Fibroblast of lung (primary cell): ENCODE measurements at regions not wholly inside any gene's neighbourhood (a gene's known extent, or its start where the extent isn't known, plus 50 kb on each side); places are given as distances from the start of the nearest gene placed in this dataset.

Source experiments
- DNase-seq, 2 donors: peaks; one replicate each; pipeline versions ENCODE4 v3.0.0 to v3.0.0-alpha.2; 2010; ENCODE audit warnings: low read depth in 2 of 2
- H2AFZ ChIP-seq: 2 replicates; pipeline ENCODE4 v1.5.1; 2012; ENCODE audit warnings: low read length, control low read depth, inconsistent platforms
- H3K27ac ChIP-seq: 2 replicates; pipeline ENCODE4 v1.5.1; 2011; ENCODE audit warnings: low read length, control low read depth; ENCODE audit not compliant: insufficient read depth
- H3K27me3 ChIP-seq: 2 replicates; pipeline ENCODE4 v1.5.1; 2011; ENCODE audit warnings: mild to moderate bottlenecking, low read length; ENCODE audit not compliant: control insufficient read depth, insufficient read depth
- H3K36me3 ChIP-seq: 2 replicates; pipeline ENCODE4 v1.5.1; 2011; ENCODE audit warnings: low read length; ENCODE audit not compliant: control insufficient read depth, insufficient read depth
- H3K4me1 ChIP-seq: 2 replicates; pipeline ENCODE4 v1.5.1; 2011; ENCODE audit warnings: low read length; ENCODE audit not compliant: control insufficient read depth, insufficient read depth; ENCODE audit errors: extremely low read depth
- H3K4me2 ChIP-seq: 2 replicates; pipeline ENCODE4 v1.5.1; 2011; ENCODE audit warnings: low read length, control low read depth; ENCODE audit not compliant: insufficient read depth; ENCODE audit errors: extremely low read depth
- H3K4me3 ChIP-seq, 4 experiments: fragments of 200-600 bp in 1 of 4; sonication (generic) in 1 of 4; replicated peaks in 1 of 4; 2 replicates each; pipeline ENCODE4 v1.5.1; 2011 to 2016; ENCODE audit warnings: low read length in 4 of 4, low read depth in 3 of 4, mild to moderate bottlenecking in 3 of 4, control low read depth in 2 of 4, inconsistent platforms in 1 of 4, mixed read lengths in 1 of 4; ENCODE audit not compliant: insufficient read depth in 1 of 4; ENCODE audit errors: control extremely low read depth in 1 of 4
- H3K79me2 ChIP-seq: 2 replicates; pipeline ENCODE4 v1.5.1; 2012; ENCODE audit warnings: mild to moderate bottlenecking, low read length, inconsistent platforms; ENCODE audit not compliant: control insufficient read depth, insufficient read depth
- H3K9ac ChIP-seq: 2 replicates; pipeline ENCODE4 v1.5.1; 2011; ENCODE audit warnings: mild to moderate bottlenecking, low read length, control low read depth; ENCODE audit not compliant: insufficient read depth
- H3K9me3 ChIP-seq: 2 replicates; pipeline ENCODE4 v1.5.1; 2012; ENCODE audit warnings: low read depth, low read length; ENCODE audit not compliant: control insufficient read depth, insufficient read depth
- H4K20me1 ChIP-seq: 2 replicates; pipeline ENCODE4 v1.5.1; 2011; ENCODE audit warnings: low read length; ENCODE audit not compliant: control insufficient read depth, insufficient read depth; ENCODE audit errors: extremely low read depth
- EZH2 ChIP-seq: IDR thresholded peaks from 2 replicates; pipeline ENCODE4 v1.5.1; 2012; ENCODE audit warnings: low read length, control low read depth, mild to moderate bottlenecking; ENCODE audit errors: missing control alignments
- TF ChIP-seq, protein P1 (sequence below), 2 donors: IDR thresholded peaks in 1 of 2; conservative IDR thresholded peaks in 1 of 2; 1 replicate in 1 of 2; 2 replicates in 1 of 2; pipeline ENCODE4 v1.5.1; 2011 to 2012; ENCODE audit warnings: low read length in 2 of 2, control low read depth in 1 of 2, inconsistent platforms in 1 of 2, low read depth in 1 of 2, mild to moderate bottlenecking in 1 of 2

DNA sequence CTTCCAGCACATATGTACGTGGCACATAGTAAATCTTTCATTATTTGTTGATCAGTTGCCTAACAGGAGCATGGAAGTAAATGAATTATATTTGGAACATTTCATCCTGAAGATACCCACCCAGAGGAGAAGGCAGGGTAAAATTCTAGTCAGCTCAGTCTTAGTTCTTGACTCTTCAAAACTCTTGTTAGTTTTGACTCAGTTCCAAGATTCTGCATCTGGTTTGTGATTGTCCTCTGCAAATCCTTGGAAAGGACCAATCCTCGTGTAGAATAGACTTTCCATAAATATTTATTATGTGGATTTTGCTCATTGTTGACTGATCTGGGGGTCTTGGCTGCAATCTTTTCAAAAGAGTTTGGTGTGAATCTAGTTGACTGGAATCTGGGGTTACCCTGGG lies 257.5 kb upstream of the FAT1 start:
- Histone ChIP-seq H3K9ac (no peak overlapping the region), H3K36me3 (no peaks in the 10 kb centered on the region), H3K79me2 (no peaks in the 10 kb centered on the region), H2AFZ (no peak overlapping the region), H4K20me1 (no peaks in the 10 kb centered on the region), H3K4me1 (no peaks in the 10 kb centered on the region), H3K4me2 (no peak overlapping the region), H3K4me3 (no peak overlapping the region), H3K27ac (no peak overlapping the region), H3K27me3 (no peaks in the 10 kb centered on the region), H3K9me3 (no peaks in the 10 kb centered on the region)
- no peak for TF ChIP-seq EZH2
- TF ChIP-seq, protein P1, sequence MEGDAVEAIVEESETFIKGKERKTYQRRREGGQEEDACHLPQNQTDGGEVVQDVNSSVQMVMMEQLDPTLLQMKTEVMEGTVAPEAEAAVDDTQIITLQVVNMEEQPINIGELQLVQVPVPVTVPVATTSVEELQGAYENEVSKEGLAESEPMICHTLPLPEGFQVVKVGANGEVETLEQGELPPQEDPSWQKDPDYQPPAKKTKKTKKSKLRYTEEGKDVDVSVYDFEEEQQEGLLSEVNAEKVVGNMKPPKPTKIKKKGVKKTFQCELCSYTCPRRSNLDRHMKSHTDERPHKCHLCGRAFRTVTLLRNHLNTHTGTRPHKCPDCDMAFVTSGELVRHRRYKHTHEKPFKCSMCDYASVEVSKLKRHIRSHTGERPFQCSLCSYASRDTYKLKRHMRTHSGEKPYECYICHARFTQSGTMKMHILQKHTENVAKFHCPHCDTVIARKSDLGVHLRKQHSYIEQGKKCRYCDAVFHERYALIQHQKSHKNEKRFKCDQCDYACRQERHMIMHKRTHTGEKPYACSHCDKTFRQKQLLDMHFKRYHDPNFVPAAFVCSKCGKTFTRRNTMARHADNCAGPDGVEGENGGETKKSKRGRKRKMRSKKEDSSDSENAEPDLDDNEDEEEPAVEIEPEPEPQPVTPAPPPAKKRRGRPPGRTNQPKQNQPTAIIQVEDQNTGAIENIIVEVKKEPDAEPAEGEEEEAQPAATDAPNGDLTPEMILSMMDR (conservative IDR thresholded peaks at IDR 0.05 in 1 of 2, IDR thresholded peaks at IDR 0.05 in 1 of 2; ENCODE audit: low read depth in 1 of 2, low read length in 2 of 2), result no peak
- peak; percentile 17 to 59 for DNase-seq

DNA sequence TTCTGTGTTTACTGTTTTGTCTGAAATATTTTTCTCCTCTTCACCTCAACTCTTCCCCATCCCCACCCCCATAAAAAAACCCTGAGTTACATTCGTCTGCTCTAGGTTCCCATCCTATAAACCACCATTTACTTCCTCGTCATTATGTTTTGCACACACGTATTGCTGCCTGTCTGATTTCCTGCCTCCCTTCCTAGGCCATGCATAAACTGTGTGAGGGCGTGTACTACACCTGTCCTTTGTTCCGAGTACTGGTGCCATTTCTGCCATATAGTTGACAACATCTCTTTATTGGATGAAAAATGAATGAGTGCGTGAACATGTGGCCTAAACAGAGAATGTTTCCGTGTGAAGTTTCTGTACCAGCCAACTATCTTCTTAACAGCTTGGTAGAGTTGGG lies 258.5 kb upstream of the FAT1 start:
- Histone ChIP-seq H3K79me2 (no peaks in the 10 kb centered on the region), H4K20me1 (no peaks in the 10 kb centered on the region), H3K27ac (no peak overlapping the region), H2AFZ (no peak overlapping the region), H3K36me3 (no peaks in the 10 kb centered on the region), H3K4me2 (no peak overlapping the region), H3K9ac (no peak overlapping the region), H3K9me3 (no peaks in the 10 kb centered on the region), H3K4me3 (no peak overlapping the region), H3K27me3 (no peaks in the 10 kb centered on the region), H3K4me1 (no peaks in the 10 kb centered on the region)
- no peak for DNase-seq
- TF ChIP-seq, protein P1 (conservative IDR thresholded peaks at IDR 0.05 in 1 of 2, IDR thresholded peaks at IDR 0.05 in 1 of 2; ENCODE audit: low read depth in 1 of 2, low read length in 2 of 2), result no peak
- no peak for TF ChIP-seq EZH2

DNA sequence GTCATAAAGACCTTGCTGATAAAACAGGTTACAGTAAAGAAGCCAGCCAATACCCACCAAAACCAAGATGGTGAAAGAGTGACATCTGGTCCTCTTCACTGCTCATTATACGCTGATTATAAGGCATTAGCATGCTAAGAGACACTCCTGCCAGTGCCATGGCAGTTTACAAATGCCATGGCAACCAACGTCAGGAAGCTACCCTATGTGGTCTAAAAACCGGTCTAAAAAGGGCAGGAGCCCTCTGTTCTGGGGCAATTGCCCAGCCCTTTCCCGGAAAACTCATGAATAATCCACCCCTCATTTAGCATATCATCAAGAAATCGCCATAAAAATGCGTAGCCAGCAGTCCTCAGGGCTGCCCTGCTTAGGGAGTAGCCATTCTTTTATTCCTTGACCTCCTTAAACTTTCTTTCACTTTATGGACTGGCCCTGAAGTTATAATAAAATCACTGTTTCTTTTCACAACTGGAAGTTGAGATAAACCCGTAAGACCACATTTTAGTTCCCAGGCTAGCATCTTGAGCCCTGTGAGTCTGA lies 260.5 kb upstream of the FAT1 start:
- no peak overlapping the region for H3K27ac ChIP-seq
- H3K4me1 ChIP-seq, result no peaks in the 10 kb centered on the region
- no peaks in the 10 kb centered on the region for H4K20me1 ChIP-seq
- TF ChIP-seq, protein P1 (conservative IDR thresholded peaks at IDR 0.05 in 1 of 2, IDR thresholded peaks at IDR 0.05 in 1 of 2; ENCODE audit: low read depth in 1 of 2, low read length in 2 of 2), result no peak
- TF ChIP-seq EZH2, result no peak
- no peaks in the 10 kb centered on the region for H3K27me3 ChIP-seq
- no peak for DNase-seq
- no peak overlapping the region for H3K4me2 ChIP-seq
- H3K36me3 ChIP-seq, result no peaks in the 10 kb centered on the region
- no peaks in the 10 kb centered on the region for H3K9me3 ChIP-seq
- no peaks in the 10 kb centered on the region for H3K79me2 ChIP-seq
- no peak overlapping the region for H3K9ac ChIP-seq
- H3K4me3 ChIP-seq, result no peak overlapping the region
- no peak overlapping the region for H2AFZ ChIP-seq
